ENCODE measurements at regions not wholly inside any gene's neighbourhood (a gene's known extent, or its start where the extent isn't known, plus 50 kb on each side); places are given as distances from the start of the nearest gene placed in this dataset.

- no peak overlapping the region for H3K4me3 ChIP-seq (ENCODE audit: low read depth, low read length)
- TF ChIP-seq CTCF (IDR thresholded peaks at IDR 0.05; ENCODE audit: insufficient read depth, low read length, missing control alignments) = no peak
- ChIA-PET POLR2A (no interaction called here), CTCF (no interaction called here)
- no peak for DNase-seq (ENCODE audit: low read depth, low spot score)
Measured at GRCh38 chr2:784753-785152, 107.5 kb upstream of the TMEM18 start.

- H3K4me3 ChIP-seq (ENCODE audit: low read depth, low read length) = no peak overlapping the region
Measured at GRCh38 chr2:780581-780980, 103.4 kb upstream of the TMEM18 start.

DNA sequence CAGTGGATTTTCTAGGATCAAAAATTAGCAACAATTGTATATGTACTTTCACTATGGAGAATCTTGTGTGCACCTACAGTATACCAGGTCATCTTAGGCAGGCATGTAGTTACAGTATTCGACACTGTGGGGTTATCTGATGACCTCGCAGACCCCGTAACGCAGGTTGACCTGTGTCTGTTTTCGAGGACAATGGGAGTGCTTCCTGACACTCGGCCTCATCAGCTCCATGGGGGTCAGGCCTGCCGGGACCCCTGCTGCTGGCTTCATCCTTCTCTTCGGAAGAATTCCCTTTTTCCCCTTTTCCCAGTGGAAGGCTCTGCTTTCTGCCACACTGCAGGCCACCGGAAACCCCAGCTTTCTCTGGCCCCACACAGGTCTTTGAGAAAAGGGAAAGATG lies 102.8 kb upstream of the TMEM18 start:
- POLR2A ChIA-PET = no interaction called here
- no peak overlapping the region for H3K4me3 ChIP-seq (ENCODE audit: low read depth, low read length)
- TF ChIP-seq CTCF (IDR thresholded peaks at IDR 0.05; ENCODE audit: insufficient read depth, low read length, missing control alignments) = no peak
- CTCF ChIA-PET = no interaction called here
- DNase-seq (ENCODE audit: low read depth, low spot score) = no peak

More at GRCh38 chr2:780581-780980, 103.4 kb upstream of the TMEM18 start:
- ChIA-PET POLR2A (no interaction called here), CTCF (no interaction called here)
- no peak for TF ChIP-seq CTCF (IDR thresholded peaks at IDR 0.05; ENCODE audit: insufficient read depth, low read length, missing control alignments)
- DNase-seq (ENCODE audit: low read depth, low spot score) = no peak

- DNase-seq (ENCODE audit: low read depth, low spot score) = no peak
- ChIA-PET POLR2A (no interaction called here), CTCF (no interaction called here)
- TF ChIP-seq CTCF (IDR thresholded peaks at IDR 0.05; ENCODE audit: insufficient read depth, low read length, missing control alignments) = no peak
- no peak overlapping the region for H3K4me3 ChIP-seq (ENCODE audit: low read depth, low read length)
Measured at GRCh38 chr2:778731-779350, 101.6 kb upstream of the TMEM18 start.

GRCh38 chr2:777546-777945 lies 100.3 kb upstream of the TMEM18 start:
- CTCF ChIA-PET = interaction anchor here (1.8 kb wide), 1 partner anchor 41 kb away, joined by 4 read pairs; no protein-coding TSS in a partner anchor
- TF ChIP-seq CTCF (IDR thresholded peaks at IDR 0.05; ENCODE audit: insufficient read depth, low read length, missing control alignments) = no peak

DNA sequence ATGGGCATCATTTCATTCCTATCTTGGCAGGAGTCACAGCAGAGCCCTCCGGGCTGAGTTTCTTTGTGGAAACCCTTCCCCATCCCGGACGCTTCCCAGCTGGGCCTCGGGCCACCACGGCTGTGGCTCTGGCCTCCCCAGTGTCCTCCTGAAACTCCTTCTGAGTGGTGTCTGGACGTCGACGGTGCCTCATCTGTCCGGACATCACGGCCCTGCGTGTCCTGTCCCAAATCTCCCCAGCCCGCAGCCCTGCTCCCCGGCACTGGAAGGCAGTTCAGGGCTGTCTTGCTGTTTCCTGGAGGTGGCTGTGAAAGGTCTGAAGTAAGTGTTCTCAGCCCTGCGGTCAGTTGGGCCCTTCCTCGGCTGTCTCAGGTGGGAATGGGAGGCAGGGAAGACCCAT lies 99.8 kb upstream of the TMEM18 start:
- no peak overlapping the region for H3K4me3 ChIP-seq (ENCODE audit: low read depth, low read length)
- POLR2A ChIA-PET = interaction anchor here (0.7 kb wide), 1 partner anchor 293 kb away, joined by 3 read pairs; no protein-coding TSS in a partner anchor
- DNase-seq (ENCODE audit: low read depth, low spot score) = no peak
- CTCF ChIA-PET = interaction anchor here (1.8 kb wide), 1 partner anchor 40 kb away, joined by 4 read pairs; no protein-coding TSS in a partner anchor
- TF ChIP-seq CTCF (IDR thresholded peaks at IDR 0.05; ENCODE audit: insufficient read depth, low read length, missing control alignments) = no peak

More at GRCh38 chr2:777546-777945, 100.3 kb upstream of the TMEM18 start:
- H3K4me3 ChIP-seq (ENCODE audit: low read depth, low read length) = no peak overlapping the region
- POLR2A ChIA-PET = no interaction called here
- DNase-seq (ENCODE audit: low read depth, low spot score) = no peak
